HG03139 (cell line): ENCODE measurements at regions not wholly inside any gene's neighbourhood (a gene's known extent, or its start where the extent isn't known, plus 50 kb on each side); places are given as distances from the start of the nearest gene placed in this dataset.
"Not testable (repeated sequence)": the region's sequence is repeated elsewhere in the genome, so short reads cannot be mapped to it uniquely, and the experiment has no call there.

Source experiments
- ATAC-seq: cut with Tn5 transposase; IDR thresholded peaks from one replicate; pipeline ENCODE4 v1.9.1; 2021; ENCODE audit not compliant: unreplicated experiment

DNA sequence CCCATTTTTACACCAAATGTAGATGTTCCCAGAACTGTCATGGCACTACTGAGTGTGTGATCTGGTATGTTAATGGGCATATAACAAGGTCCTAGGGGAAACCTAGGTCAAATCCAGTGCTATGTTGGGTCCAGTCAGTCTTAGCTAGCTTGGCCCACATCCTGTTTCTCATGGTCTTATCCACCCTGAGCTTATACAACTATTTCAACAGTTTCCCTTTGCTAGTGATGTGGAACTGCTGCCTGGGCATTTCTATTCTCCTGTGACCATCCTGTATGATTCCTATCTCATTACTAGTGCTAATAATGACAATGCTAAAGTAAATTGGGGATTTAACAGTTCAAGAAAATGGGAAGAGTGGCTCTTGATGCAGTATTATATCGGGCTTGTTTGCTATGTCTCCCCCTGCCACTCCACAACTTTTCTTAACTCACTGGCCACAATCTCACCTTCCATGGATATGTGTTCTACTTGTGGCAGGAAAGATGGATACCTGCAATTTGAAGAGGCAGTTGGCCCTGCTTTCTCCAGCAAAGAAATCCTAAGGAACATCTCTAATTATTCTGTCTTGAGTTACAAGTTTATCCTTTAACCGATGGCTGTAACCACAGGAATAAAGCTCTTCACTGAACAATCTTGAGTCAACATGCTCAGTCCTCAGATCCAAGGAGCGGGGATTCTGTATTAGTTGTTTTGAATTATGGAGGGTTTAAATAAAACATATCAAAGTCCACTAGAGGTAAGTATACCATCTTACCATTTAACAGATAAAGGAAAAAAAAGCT is 707.8 kb downstream of the XPNPEP1 start:
- no peak for ATAC-seq

DNA sequence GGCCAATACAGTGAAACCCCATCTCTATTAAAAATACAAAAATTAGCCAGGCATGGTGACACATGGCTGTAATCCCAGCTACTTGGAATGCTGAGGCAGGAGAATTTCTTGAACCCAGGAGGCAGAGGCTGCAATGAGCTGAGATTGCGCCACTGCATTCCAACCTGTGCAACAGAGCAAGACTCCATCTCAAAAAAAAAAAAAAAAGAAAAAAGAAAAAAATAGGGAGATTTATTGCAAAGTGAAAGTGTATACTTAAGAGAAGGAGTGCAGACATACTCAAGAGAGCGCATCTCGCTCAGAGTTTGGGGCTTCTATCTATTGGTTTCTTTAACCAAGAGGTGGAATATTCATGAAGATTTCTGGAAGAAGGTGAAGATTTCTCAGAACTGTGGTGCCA is 708.4 kb downstream of the XPNPEP1 start:
- not testable (repeated sequence) for ATAC-seq

DNA sequence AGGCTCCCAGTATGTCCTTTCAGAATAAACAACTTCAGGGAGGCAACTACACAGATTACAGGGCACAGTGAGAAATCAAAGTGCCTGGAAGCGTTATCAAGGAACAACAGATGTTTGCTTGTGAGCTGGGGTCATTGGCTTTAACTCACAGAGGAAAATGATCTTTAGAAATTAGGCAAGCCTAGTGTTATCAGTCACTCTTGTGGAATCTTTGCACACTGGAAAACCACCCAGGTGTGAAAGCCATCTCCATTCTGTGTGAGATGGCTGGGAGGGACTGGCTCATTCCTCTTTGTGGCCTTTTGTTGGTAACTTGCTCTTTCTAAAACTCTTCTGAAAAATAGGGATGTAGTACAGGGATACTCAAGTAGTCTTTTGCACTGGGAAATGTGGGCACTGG is 716.0 kb downstream of the XPNPEP1 start:
- ATAC-seq, result no peak

DNA sequence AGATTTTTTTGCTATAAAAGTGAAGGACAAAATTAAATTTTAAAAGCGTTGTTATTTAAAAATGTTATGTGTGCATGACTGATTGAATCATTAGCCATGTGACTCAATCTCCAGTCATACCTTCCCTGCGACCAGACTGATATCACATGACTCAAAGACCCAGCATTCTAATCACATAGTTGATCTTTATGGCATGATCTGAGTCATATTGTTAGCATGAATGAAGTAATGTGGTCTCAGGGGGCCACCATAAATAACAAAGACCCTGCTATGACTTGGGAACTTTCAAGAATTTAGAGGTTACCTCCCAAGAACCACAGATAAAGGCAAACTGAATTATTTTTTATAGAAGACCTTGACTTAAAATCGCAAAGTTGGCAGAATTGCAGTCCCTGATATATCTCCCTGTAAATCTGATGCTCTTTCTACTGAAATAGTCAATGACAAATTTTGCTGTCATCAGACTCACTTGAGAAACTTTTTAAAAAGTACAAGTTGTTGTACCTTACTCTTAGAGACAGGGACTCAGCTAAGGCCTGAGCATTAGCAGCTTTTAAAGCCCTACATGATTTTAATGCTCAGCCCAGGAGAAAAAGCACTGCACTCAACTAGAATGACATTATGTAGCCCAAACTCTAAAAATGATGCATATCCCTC is 717.3 kb downstream of the XPNPEP1 start:
- ATAC-seq, result no peak

DNA sequence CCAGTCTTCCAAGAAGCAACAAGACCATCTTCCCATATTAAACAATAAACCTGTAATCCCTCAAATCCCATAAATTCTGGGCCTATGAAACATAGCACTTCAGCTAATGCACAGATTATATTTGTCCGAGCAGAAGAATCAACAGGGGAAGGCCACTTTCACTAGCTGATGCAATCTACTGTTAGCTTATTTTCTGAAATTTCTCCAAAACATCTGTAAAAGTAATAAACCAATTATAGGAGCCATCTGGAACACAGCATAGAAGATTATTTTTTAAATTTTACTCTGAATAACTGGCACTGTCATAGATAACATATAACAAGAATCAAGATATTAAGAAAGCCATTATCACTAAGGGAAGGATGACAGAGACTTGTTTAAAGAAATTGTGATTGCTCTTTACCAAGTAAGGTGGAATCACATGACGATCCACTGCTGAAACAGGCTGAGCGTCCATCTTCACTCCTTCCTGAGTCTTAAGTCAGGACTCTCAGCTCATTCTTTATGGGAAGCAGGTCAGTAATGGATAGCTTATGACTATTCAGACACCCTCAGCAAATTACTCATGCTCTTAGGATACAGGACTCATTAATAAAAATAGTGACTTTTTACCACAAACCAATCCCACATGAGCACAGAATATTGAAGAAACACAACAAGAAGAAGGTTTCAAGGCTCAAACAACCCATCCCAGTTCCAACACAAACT is 719.5 kb downstream of the XPNPEP1 start:
- ATAC-seq, result no peak

DNA sequence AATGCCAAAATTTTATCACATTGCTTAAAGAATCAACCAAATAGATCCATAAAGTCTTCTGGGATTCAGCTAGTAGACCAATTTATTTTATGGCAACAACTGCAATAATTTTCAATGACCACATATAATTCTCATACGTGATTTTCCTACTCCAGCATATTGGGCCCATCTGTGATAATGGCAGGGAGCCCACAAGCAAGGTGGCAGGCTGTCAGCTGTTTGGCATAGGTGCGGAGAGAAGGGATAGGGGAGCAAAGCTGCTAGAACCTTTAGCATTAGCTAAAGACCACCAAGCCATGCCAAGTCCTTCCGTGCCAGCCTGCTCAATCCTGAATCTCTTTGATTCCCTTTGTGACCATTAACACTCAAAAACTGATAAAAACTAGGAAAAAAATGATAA is 721.2 kb downstream of the XPNPEP1 start:
- no peak for ATAC-seq

DNA sequence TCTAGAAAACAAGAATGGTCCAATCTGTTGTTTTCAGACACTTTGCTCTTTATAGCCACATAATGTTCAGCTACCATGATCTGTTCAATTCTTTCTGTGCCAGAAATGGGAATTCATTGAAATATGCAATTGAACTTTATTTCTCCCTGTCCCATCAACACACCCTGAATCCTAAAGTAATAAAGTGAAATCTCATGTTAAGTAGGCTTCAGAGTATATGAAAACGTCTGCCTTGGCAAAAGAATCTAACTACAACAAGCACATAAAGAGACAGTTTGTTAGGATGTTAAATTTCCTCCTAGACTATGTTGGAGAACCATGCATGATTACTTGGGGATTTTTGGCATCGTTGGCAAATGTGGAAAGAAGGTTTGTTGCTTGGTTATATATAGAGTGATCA is 722.7 kb downstream of the XPNPEP1 start:
- ATAC-seq, result no peak

DNA sequence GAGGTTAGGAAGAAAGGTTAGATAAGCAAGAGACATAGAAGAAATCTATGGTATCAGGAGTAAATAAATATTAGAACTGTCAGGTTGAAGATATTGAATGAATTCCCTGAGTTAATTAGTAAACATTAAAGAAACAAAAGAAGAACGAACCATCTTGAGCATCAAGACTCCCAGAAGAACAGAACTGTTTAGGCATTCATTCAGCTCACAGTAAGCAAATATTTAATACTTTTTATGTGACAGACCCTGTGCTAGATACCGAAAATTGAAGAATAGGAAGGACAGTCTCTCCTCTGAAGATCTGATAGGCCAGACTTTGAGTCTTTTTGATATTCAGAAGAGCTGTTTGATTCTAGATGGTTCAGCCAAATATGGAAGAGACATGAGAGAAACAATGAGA is 731.5 kb downstream of the XPNPEP1 start:
- ATAC-seq, result no peak

DNA sequence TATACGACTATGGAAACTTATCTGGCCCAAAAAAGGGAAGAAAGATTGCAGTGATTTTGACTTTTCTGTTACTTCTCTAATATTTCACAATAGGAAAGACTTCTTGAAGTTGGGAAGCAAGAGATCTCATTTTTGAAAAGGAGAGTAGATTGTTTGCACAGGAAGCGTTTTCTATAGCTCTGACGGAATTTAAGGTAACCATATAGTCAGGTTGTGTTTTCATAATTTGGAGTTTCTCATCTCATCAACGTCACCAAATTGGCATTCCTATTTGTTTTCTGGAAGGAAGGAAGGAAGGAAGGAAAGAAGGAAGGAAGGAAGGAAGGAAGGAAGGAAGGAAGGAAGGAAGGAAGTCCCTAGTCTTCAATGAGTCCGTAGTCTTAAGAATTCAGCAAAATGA is 732.0 kb downstream of the XPNPEP1 start:
- ATAC-seq, result no peak

DNA sequence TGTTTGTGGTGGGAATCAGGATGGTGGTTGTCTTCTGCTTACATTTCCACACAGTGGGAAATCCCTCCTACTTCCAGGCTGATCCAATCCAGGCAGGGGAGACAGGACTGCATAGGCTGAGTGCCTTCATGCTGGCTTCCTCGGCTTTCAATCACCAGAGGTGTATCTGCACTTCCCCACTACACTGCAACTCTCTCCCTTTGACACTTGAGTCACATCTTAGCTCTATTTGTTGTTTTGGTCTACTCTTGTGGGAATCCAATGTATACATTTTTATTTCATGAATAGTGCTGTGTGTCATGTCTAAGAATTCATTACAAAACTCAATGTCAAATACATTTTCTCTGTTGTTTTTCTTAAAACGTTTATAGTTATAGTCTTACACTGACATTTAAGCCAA is 735.6 kb downstream of the XPNPEP1 start:
- no peak for ATAC-seq

DNA sequence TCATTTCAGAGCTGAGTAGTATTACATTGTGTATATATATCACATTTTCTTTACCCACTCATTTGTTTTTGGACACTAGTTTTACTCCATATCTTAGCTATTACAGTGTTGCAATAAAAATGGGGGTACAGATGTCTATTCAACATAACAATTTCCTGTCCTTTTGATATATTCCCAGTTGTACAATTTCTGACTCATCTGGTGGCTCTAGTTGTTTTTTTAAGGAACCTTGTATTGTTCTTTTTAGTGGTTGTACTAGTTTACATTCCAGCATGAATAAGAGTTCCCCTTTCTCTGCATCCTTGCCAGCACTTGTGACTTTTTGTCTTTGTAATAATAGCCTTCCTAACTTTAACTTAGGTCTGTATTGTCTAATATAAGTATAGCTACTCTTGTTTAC is 739.9 kb downstream of the XPNPEP1 start:
- no peak for ATAC-seq

DNA sequence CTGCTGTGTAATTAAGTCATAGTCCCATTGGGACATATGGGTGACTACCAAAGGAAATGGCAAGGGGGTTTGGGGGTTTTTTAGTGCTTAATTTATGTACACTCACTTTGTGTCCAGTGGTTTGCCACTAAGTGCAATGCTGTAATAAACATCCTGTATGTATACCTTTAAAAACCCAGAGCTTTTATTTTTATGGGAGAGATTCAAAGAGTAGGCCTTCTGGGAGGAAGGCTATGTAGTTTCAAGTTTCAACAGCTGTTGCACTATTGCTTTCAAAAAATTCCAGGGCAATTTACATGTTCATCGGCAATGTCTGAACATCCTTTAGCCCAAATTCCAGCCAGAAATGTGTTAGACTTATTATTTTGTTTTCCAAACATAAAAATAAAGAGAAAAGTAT is 744.7 kb downstream of the XPNPEP1 start:
- no peak for ATAC-seq

DNA sequence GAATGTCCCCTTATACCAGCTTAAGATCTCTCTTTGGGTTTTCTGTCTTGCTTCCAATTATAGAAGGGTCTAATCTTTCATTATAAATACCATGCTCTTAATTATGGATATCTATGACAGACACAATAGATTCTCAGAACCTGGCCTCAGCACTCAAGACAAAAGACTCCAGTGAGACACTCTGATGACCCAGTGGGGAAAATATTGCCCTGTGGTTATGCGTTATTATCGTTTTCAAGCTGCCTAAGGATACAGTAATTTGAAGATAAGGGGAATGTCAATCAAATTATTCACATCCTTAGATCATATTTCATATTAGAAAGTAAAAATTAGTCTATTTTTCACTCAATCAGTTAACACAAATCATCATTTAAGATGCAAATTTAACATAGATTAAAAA is 748.8 kb downstream of the XPNPEP1 start:
- ATAC-seq, result no peak

DNA sequence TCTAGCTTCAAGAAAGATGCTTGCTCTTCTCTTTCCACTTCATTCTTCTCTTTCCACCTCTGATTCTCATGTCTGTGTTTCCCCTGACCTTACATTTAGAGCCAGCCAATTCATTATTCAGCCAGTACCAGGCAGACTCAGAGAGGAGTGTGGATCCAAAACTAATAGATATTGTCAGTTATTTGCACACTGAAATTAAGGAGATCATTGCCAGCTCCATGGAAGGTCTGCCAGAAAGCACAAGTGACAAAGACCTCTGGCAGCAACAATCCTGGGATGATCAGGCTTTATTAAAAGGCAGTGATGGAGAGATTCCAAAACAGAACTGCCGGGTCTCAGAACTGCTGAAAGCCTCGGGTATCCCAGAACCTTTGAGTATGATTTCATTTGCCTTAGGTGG is 749.4 kb downstream of the XPNPEP1 start:
- no peak for ATAC-seq

DNA sequence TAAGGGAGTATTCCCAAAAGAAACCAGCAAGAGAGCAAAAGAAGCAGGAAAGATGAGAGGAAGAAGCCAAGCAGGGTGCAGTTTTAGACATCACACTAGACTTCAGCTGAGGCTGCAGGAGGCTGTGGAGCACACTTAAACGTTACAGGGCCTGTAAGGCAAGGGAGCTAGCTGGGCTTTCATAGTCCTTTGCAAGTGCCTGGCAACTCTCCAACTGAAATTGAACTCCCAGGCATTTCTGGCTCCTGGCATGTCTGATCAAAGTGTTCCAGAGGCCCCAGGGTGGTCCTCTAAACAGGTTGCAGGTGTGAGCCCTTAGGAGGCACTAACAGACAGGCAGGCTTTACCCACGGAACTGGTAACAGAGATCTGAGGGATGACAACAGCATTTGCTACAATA is 750.2 kb downstream of the XPNPEP1 start:
- ATAC-seq, result no peak

DNA sequence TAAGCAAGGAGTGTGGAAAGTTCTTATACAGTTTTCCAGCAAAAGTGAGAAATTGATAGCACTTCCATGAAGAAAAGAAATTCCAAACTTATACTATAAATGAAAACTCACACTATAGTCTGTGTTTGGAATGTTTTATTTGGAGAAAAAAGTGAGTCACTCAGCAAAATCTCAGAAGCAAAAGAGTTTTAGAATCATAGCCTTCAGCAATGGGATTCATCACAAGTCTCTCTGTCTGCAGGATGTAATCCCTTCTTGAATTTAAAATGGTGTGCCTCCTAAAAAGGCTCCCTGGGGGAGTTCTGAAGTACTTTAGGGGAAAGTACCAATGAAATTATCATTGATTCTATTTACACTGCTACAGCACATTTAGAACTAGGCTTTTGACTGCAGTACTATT is 756.4 kb downstream of the XPNPEP1 start:
- no peak for ATAC-seq

DNA sequence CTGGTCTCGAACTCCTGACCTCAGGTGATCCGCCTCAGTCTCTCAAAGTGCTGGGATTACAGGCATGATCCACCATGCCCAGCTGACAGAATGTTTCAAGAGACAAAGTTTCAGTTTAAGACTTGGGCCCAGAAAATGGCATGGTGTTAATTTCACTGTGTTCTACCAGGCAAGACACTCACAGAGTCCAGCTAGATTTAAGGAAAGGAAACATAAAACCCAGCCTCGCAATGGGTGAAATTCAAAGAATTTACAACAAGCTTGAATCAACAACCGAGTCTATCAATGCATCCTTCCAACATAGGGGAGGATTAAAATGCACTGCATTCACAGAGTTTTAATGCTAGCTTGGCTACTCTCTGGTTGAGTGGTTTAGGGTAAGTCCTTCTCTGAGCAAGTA is 764.0 kb downstream of the XPNPEP1 start:
- ATAC-seq, result no peak

DNA sequence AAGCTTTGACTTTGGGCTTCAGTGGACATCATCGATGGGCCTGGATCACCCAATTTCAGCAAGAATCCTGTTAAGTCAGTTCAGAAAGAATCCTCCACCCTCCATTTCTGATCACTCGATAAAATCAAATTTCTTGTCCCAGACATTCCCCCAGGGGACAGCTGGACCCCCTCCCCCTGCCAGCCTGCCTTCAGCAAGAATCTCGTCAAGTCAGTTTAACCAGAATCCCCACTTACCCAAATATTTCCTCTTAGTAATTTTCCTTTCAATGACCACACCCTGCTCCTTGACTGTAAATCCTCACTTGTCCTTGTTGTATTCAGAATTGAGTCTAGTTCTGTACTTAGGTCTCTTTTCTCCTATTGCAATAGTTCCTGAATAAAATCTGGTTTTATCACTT is 766.9 kb downstream of the XPNPEP1 start:
- ATAC-seq, result no peak

DNA sequence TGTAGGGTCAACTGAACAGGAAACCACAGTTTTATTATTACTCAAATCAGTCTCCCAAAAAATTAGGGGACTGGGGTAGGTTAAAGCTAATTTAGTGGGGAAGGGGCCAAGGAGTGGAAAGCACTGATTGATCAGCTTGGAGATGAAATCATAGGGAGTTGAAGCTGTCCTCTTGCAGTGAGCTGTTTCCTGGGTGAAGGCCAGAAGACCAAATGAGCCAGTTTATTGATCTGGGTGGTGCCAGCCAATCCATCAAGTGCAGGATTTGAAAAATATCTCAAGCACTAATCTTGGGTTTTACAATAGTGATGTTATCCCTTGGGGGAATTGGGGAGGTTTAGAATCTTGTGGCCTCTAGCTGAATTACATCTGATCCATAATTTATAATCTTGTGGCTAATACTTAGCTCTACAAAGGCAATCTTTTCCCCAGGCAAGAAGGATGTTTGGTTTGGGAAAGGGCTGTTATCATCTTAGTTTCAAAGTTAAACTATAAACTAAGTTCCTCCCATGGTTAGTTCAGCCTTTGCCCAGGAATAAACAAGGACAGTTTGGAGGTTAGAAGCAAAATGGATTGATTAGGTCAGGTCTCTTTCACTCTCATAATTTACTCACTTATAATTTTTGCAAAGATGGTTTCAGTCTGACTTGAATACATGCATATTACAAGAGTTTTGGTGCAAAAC is 773.5 kb downstream of the XPNPEP1 start:
- no peak for ATAC-seq

DNA sequence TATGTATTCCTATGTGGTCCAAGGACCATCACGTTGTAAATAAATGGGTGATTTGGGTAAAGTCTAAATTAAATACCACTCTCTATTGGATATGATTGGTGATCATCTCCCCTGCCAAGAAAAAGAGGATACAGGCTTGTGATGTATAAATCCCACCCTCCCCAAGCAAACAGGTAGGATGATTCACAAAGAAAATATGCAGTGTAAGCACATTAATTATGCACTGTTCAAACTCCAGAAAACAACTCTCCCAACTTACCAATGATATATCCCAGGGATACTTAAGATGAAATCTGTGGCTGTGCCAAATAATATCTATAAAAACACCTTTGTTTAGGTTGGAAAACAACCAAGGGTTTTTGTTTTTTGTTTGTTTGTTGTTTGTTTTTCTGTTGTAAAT is 795.9 kb downstream of the XPNPEP1 start:
- ATAC-seq, result no peak

DNA sequence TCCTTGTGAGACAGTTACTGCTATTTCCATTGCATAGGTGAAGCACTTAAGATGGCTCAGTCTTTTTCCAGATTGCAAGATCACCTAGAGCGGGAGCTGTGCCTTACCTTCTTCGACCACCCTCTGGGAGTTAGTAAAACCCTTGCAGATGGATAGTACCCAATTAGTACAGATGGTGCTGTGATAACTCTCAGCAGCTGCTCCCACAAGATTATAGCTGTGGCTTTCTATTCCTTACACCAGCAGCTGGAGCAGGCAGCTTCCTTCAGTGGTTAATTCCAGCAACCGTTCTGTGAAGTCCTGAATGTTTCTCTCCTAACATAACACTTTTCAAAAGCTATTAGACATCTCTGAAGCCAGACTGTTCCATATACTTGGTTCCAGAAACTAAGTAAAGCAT is 796.8 kb downstream of the XPNPEP1 start:
- no peak for ATAC-seq

DNA sequence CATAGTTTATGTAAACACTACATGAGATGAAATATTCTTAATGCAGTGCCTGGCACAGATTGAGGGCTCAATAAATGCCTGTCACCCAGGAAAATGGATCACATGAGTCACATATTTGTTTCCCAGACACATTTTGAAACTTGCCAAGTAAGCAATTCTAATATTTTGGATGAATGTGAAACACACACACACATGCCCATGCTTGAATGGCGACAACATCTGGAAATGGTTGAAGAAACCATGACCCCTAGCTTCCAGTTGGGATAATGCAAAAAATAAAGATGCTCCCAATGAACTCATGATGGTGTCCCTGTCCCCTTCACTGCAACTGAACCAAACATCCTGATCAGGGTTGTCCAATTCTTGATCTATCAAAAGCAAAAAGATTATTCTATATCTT is 797.3 kb downstream of the XPNPEP1 start:
- ATAC-seq, result no peak
